ENCODE measurements at regions not wholly inside any gene's neighbourhood (a gene's known extent, or its start where the extent isn't known, plus 50 kb on each side); places are given as distances from the start of the nearest gene placed in this dataset.

GRCh38 chr13:62525652-62526051 lies 1110.0 kb upstream of the PCDH20 start:
- dilution Hi-C loops (cut with MboI; ENCODE audit: extremely low pct_ligation_motif_present, low sequenced_read_pairs): no loop called here
- POLR2A ChIA-PET: no interaction called here
- no peak overlapping the region for H2AFZ ChIP-seq (ENCODE audit: low read depth, low read length)

GRCh38 chr13:62524498-62524897 lies 1108.8 kb upstream of the PCDH20 start:
- BruUV-seq (replicated peaks): no TSS peak
- no peaks in the 10 kb centered on the region for H3K27me3 ChIP-seq (ENCODE audit: control insufficient read depth in 2 of 2, insufficient read depth in 2 of 2, low read length in 2 of 2)
- no peaks in the 10 kb centered on the region for H3K79me2 ChIP-seq (ENCODE audit: control insufficient read depth, insufficient read depth, low read length)
- no peaks in the 10 kb centered on the region for H3K36me3 ChIP-seq (ENCODE audit: control insufficient read depth in 2 of 2, extremely low read depth in 1 of 2, insufficient read depth in 2 of 2, low read length in 2 of 2)
- H3K9ac ChIP-seq (replicated peaks; ENCODE audit: extremely low read depth, insufficient read depth, low read length): no peak overlapping the region
- H3K4me3 ChIP-seq (replicated peaks in 1 of 3; ENCODE audit: insufficient read depth in 1 of 3, low read depth in 1 of 3, low read length in 3 of 3): no peak overlapping the region
- CTCF ChIA-PET: no interaction called here
- POLR2A ChIA-PET: no interaction called here
- DNase-seq (ENCODE audit: low read depth, low spot score) (no peak), FAIRE-seq (no peak)
- no peaks in the 10 kb centered on the region for H4K20me1 ChIP-seq (replicated peaks; ENCODE audit: control insufficient read depth, extremely low read depth, insufficient read depth, low read length)
- intact Hi-C loops (cut with micrococcal nuclease): loop anchor here (5.0 kb wide), 1 partner anchor 163 kb away; no protein-coding TSS in a partner anchor
- no peak overlapping the region for H3K27ac ChIP-seq (ENCODE audit: insufficient read depth, low read depth, low read length)
- no peaks in the 10 kb centered on the region for H3K9me3 ChIP-seq (replicated peaks; ENCODE audit: control insufficient read depth, insufficient read depth, low read length)
- H2AFZ ChIP-seq (ENCODE audit: low read depth, low read length): no peak overlapping the region
- dilution Hi-C loops (cut with MboI; ENCODE audit: extremely low pct_ligation_motif_present, low sequenced_read_pairs): no loop called here
- H3K9me1 ChIP-seq (replicated peaks; ENCODE audit: control insufficient read depth, extremely low read depth, insufficient read depth, low read length): no peaks in the 10 kb centered on the region
- no peak overlapping the region for H3K4me2 ChIP-seq (ENCODE audit: insufficient read depth, low read length)
- H3K4me1 ChIP-seq (ENCODE audit: control insufficient read depth, extremely low read depth, insufficient read depth, low read length): no peaks in the 10 kb centered on the region
- TF ChIP-seq FOS (IDR thresholded peaks at IDR 0.05; ENCODE audit: borderline replicate concordance, insufficient read depth, low read length) (no peak), POLR2AphosphoS5 (IDR thresholded peaks at IDR 0.05; ENCODE audit: insufficient read depth, low read depth, low read length) (no peak), POLR2A (IDR thresholded peaks at IDR 0.05; ENCODE audit: low read depth, low read length) (no peak), GATA2 (IDR thresholded peaks at IDR 0.05; ENCODE audit: insufficient read depth, insufficient read length, low read depth, low read length) (no peak), EZH2 (IDR thresholded peaks at IDR 0.05; ENCODE audit: borderline replicate concordance, low read depth, low read length, severe bottlenecking) (no peak), CTCF (IDR thresholded peaks at IDR 0.05; ENCODE audit: extremely low read depth in 1 of 2, insufficient read depth in 1 of 2, low read depth in 1 of 2, low read length in 2 of 2) (no peak), JUN (IDR thresholded peaks at IDR 0.05; ENCODE audit: borderline replicate concordance, insufficient read depth, insufficient read length, low read depth) (no peak), MYC (IDR thresholded peaks at IDR 0.05; ENCODE audit: low read depth, low read length) (no peak), MAX (IDR thresholded peaks at IDR 0.05; ENCODE audit: insufficient read depth, insufficient read length) (no peak)

More at GRCh38 chr13:62525652-62526051, 1110.0 kb upstream of the PCDH20 start:
- Histone ChIP-seq H3K79me2 (ENCODE audit: control insufficient read depth, insufficient read depth, low read length) (no peaks in the 10 kb centered on the region), H3K4me3 (replicated peaks in 1 of 3; ENCODE audit: insufficient read depth in 1 of 3, low read depth in 1 of 3, low read length in 3 of 3) (no peak overlapping the region), H3K36me3 (ENCODE audit: control insufficient read depth in 2 of 2, extremely low read depth in 1 of 2, insufficient read depth in 2 of 2, low read length in 2 of 2) (no peaks in the 10 kb centered on the region), H4K20me1 (replicated peaks; ENCODE audit: control insufficient read depth, extremely low read depth, insufficient read depth, low read length) (no peaks in the 10 kb centered on the region), H3K9me1 (replicated peaks; ENCODE audit: control insufficient read depth, extremely low read depth, insufficient read depth, low read length) (no peaks in the 10 kb centered on the region), H3K4me2 (ENCODE audit: insufficient read depth, low read length) (no peak overlapping the region), H3K27ac (ENCODE audit: insufficient read depth, low read depth, low read length) (no peak overlapping the region), H3K27me3 (ENCODE audit: control insufficient read depth in 2 of 2, insufficient read depth in 2 of 2, low read length in 2 of 2) (no peaks in the 10 kb centered on the region), H3K9me3 (replicated peaks; ENCODE audit: control insufficient read depth, insufficient read depth, low read length) (no peaks in the 10 kb centered on the region), H3K9ac (replicated peaks; ENCODE audit: extremely low read depth, insufficient read depth, low read length) (no peak overlapping the region), H3K4me1 (ENCODE audit: control insufficient read depth, extremely low read depth, insufficient read depth, low read length) (no peaks in the 10 kb centered on the region)
- CTCF ChIA-PET: no interaction called here
- FAIRE-seq (no peak), DNase-seq (ENCODE audit: low read depth, low spot score) (no peak)
- TF ChIP-seq EZH2 (IDR thresholded peaks at IDR 0.05; ENCODE audit: borderline replicate concordance, low read depth, low read length, severe bottlenecking) (no peak), POLR2A (IDR thresholded peaks at IDR 0.05; ENCODE audit: low read depth, low read length) (no peak), POLR2AphosphoS5 (IDR thresholded peaks at IDR 0.05; ENCODE audit: insufficient read depth, low read depth, low read length) (no peak), GATA2 (IDR thresholded peaks at IDR 0.05; ENCODE audit: insufficient read depth, insufficient read length, low read depth, low read length) (no peak)
- intact Hi-C loops (cut with micrococcal nuclease): no loop called here
- BruUV-seq (replicated peaks): no TSS peak

All from endothelial cell of umbilical vein (primary cell).